GM21526 (cell line): ENCODE measurements at regions not wholly inside any gene's neighbourhood (a gene's known extent, or its start where the extent isn't known, plus 50 kb on each side); places are given as distances from the start of the nearest gene placed in this dataset.
"Not testable (repeated sequence)": the region's sequence is repeated elsewhere in the genome, so short reads cannot be mapped to it uniquely, and the experiment has no call there.

Experiments used
- ATAC-seq: cut with Tn5 transposase; IDR thresholded peaks from one replicate; pipeline ENCODE4 v1.9.1; 2021; ENCODE audit warnings: moderate library complexity; ENCODE audit not compliant: unreplicated experiment, low FRiP score

GRCh38 chr4:28232951-28233350 lies 1372.3 kb downstream of the STIM2 start:
- ATAC-seq, result no peak

- no peak for ATAC-seq
Measured at GRCh38 chr4:28233724-28234123, 1373.1 kb downstream of the STIM2 start.

DNA sequence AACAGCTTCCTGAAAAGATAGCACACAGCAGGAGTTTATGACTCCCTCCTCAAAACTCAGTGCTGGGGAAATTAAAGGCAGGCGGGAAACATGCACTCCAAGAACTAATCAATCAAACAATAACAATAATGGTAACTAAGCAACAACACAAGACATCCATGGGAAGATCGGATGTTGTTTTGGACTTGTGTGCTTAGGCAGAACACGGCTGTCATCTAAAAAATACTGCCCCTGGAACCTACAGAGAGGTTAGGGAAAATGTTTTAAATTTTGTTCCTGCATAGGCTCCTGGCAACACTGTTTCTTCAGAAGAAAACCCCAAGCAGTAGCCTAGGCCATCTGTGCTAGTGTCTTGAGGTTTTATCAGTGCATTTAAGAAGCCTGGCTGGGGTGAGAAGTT lies 1378.2 kb downstream of the STIM2 start:
- ATAC-seq, result no peak

DNA sequence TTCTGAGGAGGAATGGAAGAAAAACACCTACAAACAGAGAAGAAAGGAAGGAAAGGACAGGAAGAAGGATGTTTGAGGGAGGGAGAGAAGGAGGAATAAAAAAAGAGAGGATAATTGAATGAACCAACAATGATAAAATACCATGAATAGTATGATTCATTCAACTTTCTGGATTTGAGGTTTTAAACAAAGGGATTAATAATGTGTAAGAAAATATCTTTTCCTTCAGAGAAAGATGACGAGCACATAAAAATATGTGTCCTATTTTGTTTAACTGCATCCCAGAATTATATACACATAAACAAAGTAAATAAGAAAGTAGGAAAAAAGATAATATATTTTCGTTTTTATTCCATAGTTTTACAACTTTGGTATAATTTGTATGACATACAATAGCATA lies 1380.4 kb downstream of the STIM2 start:
- no peak for ATAC-seq

- no peak for ATAC-seq
Measured at GRCh38 chr4:28247805-28248204, 1387.2 kb downstream of the STIM2 start.

DNA sequence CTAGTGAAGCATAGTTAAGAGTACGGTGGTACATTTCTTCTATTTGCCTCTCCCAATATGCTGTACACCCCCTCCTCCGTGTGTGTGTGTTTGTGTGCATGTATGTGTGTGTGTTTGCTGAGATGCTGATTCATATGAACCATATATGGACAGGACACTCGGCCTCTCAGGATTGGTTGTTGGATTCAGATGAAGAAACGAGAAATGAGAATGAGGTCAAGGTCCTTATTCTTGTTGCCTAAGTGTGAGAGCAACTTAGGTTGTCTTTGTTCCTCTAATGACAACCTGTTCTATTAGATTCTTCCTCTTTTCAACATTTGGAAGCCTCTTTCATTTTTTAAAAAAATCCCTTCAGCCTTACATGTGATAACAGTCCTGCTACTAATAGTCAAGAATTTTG lies 1387.6 kb downstream of the STIM2 start:
- no peak for ATAC-seq

DNA sequence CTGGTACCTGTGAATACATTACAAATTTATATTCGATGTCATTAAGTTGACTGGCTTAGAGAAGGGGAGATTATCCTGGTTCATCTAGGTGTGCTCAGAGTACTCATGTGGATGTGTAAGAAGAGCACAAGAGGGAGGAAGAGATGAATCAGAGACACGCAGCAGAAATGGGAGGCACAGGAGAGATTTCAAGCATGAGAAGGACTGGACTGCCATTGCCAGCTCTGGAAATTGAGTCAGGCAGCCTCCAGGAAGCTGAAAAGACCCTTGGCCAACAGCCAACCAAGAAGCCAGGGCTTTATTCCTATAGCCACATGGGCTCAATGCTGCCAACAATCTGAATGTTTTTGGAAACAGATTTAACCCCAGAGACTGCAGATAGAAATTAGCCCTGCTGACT lies 1390.0 kb downstream of the STIM2 start:
- no peak for ATAC-seq

DNA sequence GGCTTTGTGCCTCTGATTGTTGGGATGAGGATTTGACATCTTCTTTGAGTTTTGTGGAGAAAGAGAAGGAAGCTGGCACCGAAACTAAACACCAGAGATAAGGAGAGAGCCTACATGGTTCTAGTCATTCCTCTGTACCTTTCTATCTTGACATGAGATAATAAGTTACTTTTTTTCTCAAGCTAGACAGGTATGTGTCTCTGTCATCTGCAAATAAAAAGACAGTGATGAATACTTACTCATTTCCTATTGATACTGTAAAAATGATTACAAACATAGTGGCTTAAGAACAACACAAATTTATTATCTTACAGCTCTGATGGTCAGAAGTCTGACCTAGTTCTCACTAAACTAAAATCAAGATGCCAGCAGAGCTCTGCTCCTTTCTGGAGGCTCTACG lies 1391.2 kb downstream of the STIM2 start:
- no peak for ATAC-seq

DNA sequence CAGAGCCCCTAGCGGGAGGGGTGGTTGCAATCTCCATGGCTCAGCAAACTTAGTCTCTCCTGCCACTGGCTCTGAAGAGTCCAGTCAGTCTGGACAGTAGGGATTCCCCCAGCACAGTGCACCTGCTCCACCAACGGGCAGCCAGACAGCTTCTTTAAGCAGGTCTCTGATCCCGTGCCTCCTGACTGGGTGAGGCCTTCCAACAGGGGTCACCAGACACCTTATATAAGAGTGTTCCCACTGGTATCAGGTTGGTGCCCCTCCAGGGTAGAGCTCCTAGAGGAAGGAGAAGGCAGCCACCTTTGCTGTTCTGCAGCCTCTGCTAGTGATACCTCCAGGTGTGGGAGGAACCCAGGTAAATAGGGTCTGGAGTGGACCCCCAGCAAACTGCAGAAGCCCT lies 1393.4 kb downstream of the STIM2 start:
- ATAC-seq, result no peak

- ATAC-seq, result no peak
Measured at GRCh38 chr4:28256295-28256694, 1395.7 kb downstream of the STIM2 start.

- no peak for ATAC-seq
Measured at GRCh38 chr4:28259951-28260350, 1399.3 kb downstream of the STIM2 start.

DNA sequence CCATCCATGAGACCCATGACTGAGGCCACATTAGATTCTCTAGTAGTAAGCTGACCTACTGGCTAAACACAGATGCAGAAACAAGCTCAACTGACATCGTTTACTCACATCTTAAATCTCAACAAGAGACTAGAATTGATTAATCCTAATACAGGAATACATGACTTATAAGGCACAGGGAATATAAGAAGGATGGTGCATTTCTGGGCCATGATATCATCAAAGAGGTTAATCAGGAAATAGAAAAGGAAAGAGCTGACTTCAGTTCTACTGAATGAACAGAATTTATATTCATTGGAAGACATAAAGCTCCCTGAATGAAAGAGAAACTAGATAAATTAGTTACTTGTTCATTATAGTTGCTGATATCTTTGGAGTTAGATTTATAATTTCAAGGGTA lies 1406.5 kb downstream of the STIM2 start:
- ATAC-seq, result no peak

GRCh38 chr4:28269426-28269825 lies 1408.8 kb downstream of the STIM2 start:
- ATAC-seq, result no peak

DNA sequence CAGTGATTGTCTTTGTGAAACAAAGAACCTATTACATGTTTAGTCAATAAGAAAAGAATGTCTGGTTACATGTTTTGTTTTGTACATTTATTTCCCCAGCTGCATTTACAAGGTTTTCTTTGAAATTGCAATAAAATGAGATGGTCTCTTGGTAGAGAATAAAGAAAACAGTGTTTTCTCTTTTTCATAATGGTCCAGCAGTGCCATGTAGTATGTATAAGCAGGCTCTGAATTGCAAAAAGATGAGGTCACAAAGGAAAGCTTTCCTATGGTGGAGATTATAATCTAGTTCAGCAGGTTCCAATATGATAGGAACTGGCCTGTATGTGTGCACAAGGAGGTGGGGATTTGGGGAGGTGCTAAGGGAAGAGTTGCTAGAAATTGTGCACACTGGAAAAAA lies 1417.3 kb downstream of the STIM2 start:
- no peak for ATAC-seq

GRCh38 chr4:28278676-28279075 lies 1418.0 kb downstream of the STIM2 start:
- ATAC-seq, result no peak

DNA sequence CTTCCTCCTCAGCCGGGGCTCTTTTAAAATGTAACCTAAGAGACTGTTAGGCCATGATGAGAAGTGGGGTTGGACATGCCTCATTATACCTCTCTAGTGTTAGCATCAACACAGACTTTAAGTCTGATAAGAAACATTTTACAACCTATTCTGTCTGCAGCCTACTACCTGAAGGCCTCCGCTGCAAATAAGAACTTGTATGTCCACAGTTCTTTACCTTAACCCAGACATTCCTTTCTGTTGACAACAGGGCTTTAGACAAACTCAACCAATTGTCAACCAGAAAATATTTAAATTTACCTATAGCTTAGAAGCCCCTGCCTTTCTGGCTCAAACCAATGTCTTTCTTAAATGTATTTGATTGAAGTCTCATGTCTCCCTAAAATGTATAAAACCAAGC lies 1418.6 kb downstream of the STIM2 start:
- no peak for ATAC-seq

- ATAC-seq, result not testable (repeated sequence)
Measured at GRCh38 chr4:28286266-28286665, 1425.6 kb downstream of the STIM2 start.

DNA sequence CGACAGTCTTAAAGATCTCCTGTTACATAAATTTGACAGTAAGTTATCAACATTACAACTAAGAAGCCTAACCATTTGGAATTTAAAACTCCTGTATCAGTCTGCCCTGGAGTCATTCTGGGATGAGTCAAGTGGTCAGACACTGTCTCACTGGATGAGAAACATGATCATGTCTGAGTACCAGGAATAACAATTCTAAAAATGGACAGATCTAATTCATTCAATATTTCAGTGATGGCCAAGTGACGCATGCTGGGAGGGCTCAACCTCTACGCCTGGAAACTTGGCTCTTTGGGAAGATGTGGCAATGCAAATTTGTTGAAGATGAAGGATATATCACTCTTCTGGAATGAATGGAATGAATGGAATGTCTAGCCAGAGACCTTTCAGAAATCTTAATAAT lies 1427.2 kb downstream of the STIM2 start:
- no peak for ATAC-seq

DNA sequence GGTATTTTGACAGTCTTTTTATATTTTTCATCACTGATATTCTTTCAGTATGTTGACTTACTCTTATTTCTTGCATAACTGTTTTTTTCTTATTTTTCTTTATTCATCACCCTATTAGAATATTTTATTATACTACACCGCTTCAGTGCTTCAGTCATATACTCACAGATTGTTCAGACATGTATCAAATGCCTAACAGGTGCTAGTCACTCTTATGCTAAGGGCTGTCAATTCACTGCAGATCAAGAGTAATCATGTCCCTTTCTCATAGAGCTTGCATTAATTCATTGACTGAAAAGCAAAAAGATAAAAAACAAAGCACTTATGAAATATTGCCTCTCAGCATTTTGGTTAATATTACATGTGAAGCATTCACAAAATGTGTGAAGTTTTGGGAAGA lies 1435.6 kb downstream of the STIM2 start:
- ATAC-seq, result no peak

- no peak for ATAC-seq
Measured at GRCh38 chr4:28310926-28311325, 1450.3 kb downstream of the STIM2 start.

DNA sequence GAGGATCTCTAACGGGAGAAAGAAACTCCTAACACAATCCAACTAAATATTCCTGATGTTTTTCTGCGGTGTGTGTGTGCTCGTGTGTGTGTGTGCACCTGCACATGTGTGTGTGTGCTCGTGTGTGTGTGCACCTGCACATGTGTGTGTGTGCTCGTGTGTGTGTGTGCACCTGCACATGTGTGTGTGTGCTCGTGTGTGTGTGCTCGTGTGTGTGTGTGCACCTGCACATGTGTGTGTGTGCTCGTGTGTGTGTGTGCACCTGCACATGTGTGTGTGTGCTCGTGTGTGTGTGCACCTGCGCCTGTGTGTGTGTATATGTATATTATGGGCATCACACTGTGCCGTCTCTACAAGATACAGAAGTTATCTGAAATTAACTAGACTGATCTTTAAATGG lies 1451.9 kb downstream of the STIM2 start:
- ATAC-seq, result not testable (repeated sequence)

- no peak for ATAC-seq
Measured at GRCh38 chr4:28313729-28314713, 1453.4 kb downstream of the STIM2 start.
